KMS-11 (cell line): ENCODE measurements at regions not wholly inside any gene's neighbourhood (a gene's known extent, or its start where the extent isn't known, plus 50 kb on each side); places are given as distances from the start of the nearest gene placed in this dataset.

Source experiments
- H2AFZ ChIP-seq: fragments of 200-600 bp; sonication (generic); 2 replicates; pipeline ENCODE4 v1.6.1; 2016; ENCODE audit warnings: antibody characterized with exemption, mixed run types, low read depth
- H3K27ac ChIP-seq: fragments of 200-600 bp; sonication (generic); 2 replicates; pipeline ENCODE4 v1.6.1; 2016; ENCODE audit warnings: mild to moderate bottlenecking, mixed run types
- H3K27me3 ChIP-seq: fragments of 200-600 bp; sonication (generic); 2 replicates; pipeline ENCODE4 v1.6.1; 2017; ENCODE audit warnings: mild to moderate bottlenecking, low read depth, mixed run types, moderate library complexity; ENCODE audit not compliant: insufficient read depth
- H3K36me3 ChIP-seq: fragments of 200-600 bp; sonication (generic); 2 replicates; pipeline ENCODE4 v1.6.1; 2017; ENCODE audit warnings: mild to moderate bottlenecking, mixed run types; ENCODE audit not compliant: insufficient read depth
- H3K4me1 ChIP-seq: fragments of 200-600 bp; sonication (generic); 2 replicates; pipeline ENCODE4 v1.6.1; 2016; ENCODE audit warnings: mild to moderate bottlenecking, low read depth, mixed run types; ENCODE audit not compliant: poor library complexity, severe bottlenecking
- H3K4me2 ChIP-seq: fragments of 200-600 bp; sonication (generic); 2 replicates; pipeline ENCODE4 v1.7.0; 2016; ENCODE audit warnings: mild to moderate bottlenecking, mixed run types
- H3K4me3 ChIP-seq: fragments of 200-600 bp; sonication (generic); IDR thresholded peaks from 2 replicates; pipeline ENCODE4 v1.6.1; 2017; ENCODE audit warnings: low read depth, low read length, mixed read lengths; ENCODE audit not compliant: insufficient read depth
- H3K79me2 ChIP-seq: fragments of 200-600 bp; sonication (generic); 2 replicates; pipeline ENCODE4 v1.6.1; 2016; ENCODE audit warnings: low read depth, mixed run types; ENCODE audit not compliant: insufficient read depth
- H3K9ac ChIP-seq: fragments of 200-600 bp; sonication (generic); 2 replicates; pipeline ENCODE4 v1.6.1; 2016; ENCODE audit warnings: mild to moderate bottlenecking, mixed run types
- H4K20me1 ChIP-seq: fragments of 200-600 bp; sonication (generic); 2 replicates; pipeline ENCODE4 v1.6.1; 2016; ENCODE audit warnings: mild to moderate bottlenecking, mixed run types; ENCODE audit not compliant: insufficient read depth
- TF ChIP-seq, protein P1 (sequence below): fragments of 200-600 bp; sonication (generic); conservative IDR thresholded peaks from 2 replicates; pipeline ENCODE4 v1.6.1; 2017; ENCODE audit warnings: low read depth, mild to moderate bottlenecking, antibody characterized with exemption, low read length, moderate library complexity, mixed read lengths

DNA sequence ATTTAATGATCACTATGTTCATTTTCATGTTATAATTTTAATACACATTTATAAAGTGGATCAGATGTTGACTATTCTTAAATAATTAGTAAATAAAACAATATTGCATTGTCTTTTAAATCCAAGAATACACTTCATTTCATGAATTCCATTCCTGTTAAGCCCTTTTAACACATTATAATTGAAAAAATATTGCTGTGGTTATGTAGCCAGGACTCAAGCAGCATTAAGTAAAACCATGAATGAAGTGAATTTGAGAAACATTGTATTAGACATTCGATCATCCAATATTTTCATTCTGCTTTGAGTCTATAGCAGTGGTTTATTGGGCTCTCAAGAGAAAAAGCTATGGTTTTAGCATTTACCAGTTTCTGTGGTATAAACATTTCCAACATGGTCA lies 94.2 kb upstream of the RAPGEF2 start:
- TF ChIP-seq, protein P1, sequence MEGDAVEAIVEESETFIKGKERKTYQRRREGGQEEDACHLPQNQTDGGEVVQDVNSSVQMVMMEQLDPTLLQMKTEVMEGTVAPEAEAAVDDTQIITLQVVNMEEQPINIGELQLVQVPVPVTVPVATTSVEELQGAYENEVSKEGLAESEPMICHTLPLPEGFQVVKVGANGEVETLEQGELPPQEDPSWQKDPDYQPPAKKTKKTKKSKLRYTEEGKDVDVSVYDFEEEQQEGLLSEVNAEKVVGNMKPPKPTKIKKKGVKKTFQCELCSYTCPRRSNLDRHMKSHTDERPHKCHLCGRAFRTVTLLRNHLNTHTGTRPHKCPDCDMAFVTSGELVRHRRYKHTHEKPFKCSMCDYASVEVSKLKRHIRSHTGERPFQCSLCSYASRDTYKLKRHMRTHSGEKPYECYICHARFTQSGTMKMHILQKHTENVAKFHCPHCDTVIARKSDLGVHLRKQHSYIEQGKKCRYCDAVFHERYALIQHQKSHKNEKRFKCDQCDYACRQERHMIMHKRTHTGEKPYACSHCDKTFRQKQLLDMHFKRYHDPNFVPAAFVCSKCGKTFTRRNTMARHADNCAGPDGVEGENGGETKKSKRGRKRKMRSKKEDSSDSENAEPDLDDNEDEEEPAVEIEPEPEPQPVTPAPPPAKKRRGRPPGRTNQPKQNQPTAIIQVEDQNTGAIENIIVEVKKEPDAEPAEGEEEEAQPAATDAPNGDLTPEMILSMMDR, result no peak
- H3K27ac ChIP-seq, result no peak overlapping the region
- no peak overlapping the region for H3K4me3 ChIP-seq
- no peak overlapping the region for H3K9ac ChIP-seq
- no peaks in the 10 kb centered on the region for H4K20me1 ChIP-seq
- no peaks in the 10 kb centered on the region for H3K79me2 ChIP-seq
- H3K4me1 ChIP-seq, result no peaks in the 10 kb centered on the region
- H3K27me3 ChIP-seq, result no peaks in the 10 kb centered on the region
- H3K4me2 ChIP-seq, result no peak overlapping the region
- H2AFZ ChIP-seq, result no peak overlapping the region
- H3K36me3 ChIP-seq, result no peaks in the 10 kb centered on the region

DNA sequence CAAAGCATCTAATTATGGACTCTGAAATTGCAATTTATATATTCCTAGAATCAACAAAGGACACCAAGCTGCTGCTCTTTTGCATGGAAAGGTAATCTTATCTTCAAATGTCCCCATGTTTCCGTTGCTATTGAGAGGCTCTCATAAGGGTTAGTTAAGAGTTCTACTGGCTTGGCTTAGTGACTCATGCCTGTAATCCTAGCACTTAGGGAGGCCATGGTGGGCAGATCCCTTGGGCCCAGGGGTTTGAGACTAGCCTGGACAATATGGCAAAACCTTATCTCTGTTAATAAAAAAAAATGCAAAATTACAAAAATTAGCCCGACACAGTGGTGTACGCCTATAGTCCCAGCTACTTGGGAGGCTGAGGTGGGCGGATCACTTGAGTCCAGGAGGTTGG lies 93.4 kb upstream of the RAPGEF2 start:
- H3K4me1 ChIP-seq, result no peaks in the 10 kb centered on the region
- H3K36me3 ChIP-seq, result no peaks in the 10 kb centered on the region
- no peak overlapping the region for H3K9ac ChIP-seq
- H3K79me2 ChIP-seq, result no peaks in the 10 kb centered on the region
- no peak overlapping the region for H3K4me3 ChIP-seq
- TF ChIP-seq, protein P1, result no peak
- no peaks in the 10 kb centered on the region for H4K20me1 ChIP-seq
- H3K27ac ChIP-seq, result no peak overlapping the region
- no peaks in the 10 kb centered on the region for H3K27me3 ChIP-seq
- no peak overlapping the region for H2AFZ ChIP-seq
- H3K4me2 ChIP-seq, result no peak overlapping the region

DNA sequence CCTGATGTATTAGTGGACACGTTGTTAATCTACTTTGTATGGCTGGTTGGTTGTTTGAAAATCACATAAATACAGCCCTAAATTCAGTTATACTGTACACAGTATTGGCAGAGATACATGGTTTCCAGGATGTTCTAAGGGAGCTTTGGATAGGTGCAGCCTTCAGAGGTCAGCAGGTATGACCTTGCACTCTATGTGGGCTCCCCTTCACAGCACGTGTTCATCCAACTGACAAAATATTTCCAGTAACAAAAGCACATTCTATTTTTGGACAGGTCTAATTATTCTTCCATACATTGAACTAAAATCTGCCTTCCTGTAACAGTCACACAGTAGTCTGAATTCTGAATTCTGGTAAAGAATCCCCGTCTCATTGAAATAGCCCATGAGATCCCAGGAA lies 92.8 kb upstream of the RAPGEF2 start:
- no peak overlapping the region for H2AFZ ChIP-seq

DNA sequence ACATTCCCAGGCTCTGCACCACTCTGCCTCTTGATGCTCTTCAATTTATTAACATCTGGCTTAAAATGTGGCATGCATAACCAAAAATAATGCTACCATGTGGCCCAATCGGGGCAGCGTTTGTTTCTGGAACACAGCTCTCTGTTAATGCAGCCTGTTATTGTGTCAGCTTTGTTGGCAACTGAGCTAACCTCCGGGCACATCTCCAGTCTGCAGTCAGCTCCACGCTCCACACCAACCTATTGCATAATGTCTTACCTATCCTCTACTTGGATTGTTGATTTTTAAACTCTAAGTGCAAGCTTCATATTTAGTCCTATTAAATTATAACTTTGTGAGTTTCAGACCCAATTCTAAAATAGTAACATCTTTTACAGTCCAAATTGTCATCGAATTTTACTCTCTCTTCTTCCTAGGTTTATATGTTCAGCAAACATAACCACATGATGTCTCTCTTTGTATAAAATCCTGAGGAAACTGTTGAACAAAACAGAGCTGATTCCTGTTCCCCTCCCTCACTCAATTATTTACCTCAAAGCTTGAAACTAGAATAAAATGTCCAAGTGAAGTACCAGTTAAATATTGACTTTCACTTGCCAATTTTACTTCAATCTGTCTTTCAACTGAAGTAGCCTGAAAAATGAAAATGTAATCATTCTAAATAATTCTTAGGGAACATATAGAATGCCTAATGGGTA lies 92.2 kb upstream of the RAPGEF2 start:
- TF ChIP-seq, protein P1, result no peak
- H3K4me2 ChIP-seq, result no peak overlapping the region
- no peaks in the 10 kb centered on the region for H3K36me3 ChIP-seq
- no peaks in the 10 kb centered on the region for H4K20me1 ChIP-seq
- no peak overlapping the region for H3K27ac ChIP-seq
- no peaks in the 10 kb centered on the region for H3K4me1 ChIP-seq
- no peak overlapping the region for H2AFZ ChIP-seq
- no peak overlapping the region for H3K9ac ChIP-seq
- no peak overlapping the region for H3K4me3 ChIP-seq
- no peaks in the 10 kb centered on the region for H3K27me3 ChIP-seq
- H3K79me2 ChIP-seq, result no peaks in the 10 kb centered on the region

More for the DNA sequence above, 92.8 kb upstream of the RAPGEF2 start:
- no peaks in the 10 kb centered on the region for H3K27me3 ChIP-seq
- H3K4me1 ChIP-seq, result no peaks in the 10 kb centered on the region
- no peak overlapping the region for H3K9ac ChIP-seq
- TF ChIP-seq, protein P1, result no peak
- no peak overlapping the region for H3K4me3 ChIP-seq
- H3K27ac ChIP-seq, result no peak overlapping the region
- no peaks in the 10 kb centered on the region for H3K36me3 ChIP-seq
- no peak overlapping the region for H3K4me2 ChIP-seq
- H3K79me2 ChIP-seq, result no peaks in the 10 kb centered on the region
- H4K20me1 ChIP-seq, result no peaks in the 10 kb centered on the region
